GM12891 (cell line): ENCODE measurements at regions not wholly inside any gene's neighbourhood (a gene's known extent, or its start where the extent isn't known, plus 50 kb on each side); places are given as distances from the start of the nearest gene placed in this dataset.

Experiments used
- POLR2A ChIP-seq: IDR thresholded peaks from 2 replicates; pipeline ENCODE4 v1.6.1; 2011; ENCODE audit warnings: low read depth, low read length, control low read depth
- POLR2AphosphoS5 ChIP-seq: IDR thresholded peaks from 2 replicates; pipeline ENCODE4 v1.6.1; 2011; ENCODE audit warnings: low read depth, low read length, control low read depth

DNA sequence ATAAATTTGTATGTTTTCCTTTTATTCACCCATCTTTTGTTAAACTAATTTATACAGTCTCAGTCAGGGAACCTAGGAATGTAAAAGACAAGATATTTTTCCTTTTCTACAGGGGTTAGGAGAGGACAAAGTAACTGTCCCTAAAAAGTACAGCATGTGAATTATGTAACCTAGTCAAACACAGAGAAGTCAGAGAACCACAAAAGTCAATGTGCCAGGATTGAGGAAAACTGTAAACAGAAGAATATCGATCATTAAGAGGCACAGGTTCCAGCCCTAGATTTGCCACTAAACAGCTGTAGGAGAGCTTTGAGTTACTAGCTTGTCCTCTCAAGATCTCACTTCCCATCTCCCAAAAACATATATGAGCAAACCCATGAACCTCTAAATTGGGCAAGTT is 550.9 kb upstream of the FAT3 start:
- no peak for TF ChIP-seq POLR2A
- no peak for TF ChIP-seq POLR2AphosphoS5
